ENCODE measurements at regions not wholly inside any gene's neighbourhood (a gene's known extent, or its start where the extent isn't known, plus 50 kb on each side); places are given as distances from the start of the nearest gene placed in this dataset.
"Not testable (repeated sequence)": the region's sequence is repeated elsewhere in the genome, so short reads cannot be mapped to it uniquely, and the experiment has no call there.

DNA sequence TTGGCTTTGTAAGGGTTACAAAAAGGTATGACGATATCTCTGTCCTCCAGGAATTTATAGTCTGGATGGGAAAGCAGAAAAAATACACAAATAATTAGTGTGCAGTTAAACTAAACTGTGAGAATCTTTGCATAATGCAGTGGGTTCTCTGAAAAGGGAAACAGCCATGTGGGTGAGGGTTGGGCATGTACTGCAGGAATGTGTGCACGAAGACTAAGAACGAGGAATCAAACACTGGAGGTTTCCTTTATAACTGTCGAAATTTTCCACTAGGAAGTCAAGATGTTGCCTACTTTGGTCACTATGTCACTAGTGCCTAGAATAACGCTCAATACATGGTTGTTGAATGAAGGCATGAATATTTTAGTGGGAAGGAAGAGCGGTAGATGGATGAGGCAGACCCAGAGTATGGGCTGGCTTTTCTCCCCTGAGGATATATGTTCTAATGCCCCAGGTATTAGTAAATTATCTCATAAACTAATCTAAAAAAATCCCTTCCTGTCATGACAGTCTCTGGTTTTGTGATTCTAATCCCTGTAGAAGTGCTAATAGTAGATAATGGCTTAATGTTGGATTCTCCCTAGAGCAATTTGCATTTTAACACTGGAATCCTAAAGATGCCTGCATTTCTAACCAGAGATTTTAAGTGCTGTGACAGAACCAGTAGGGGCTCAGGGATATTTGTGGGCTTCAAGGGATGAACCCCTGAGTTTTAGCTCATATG, 227.3 kb downstream of the NMUR2 start:
- no peak for DNase-seq (ENCODE audit: low spot score)
- Histone ChIP-seq H3K4me3 (no peak overlapping the region), H3K27me3 (no peaks in the 10 kb centered on the region), H3K27ac (no peak overlapping the region), H3K4me1 (no peaks in the 10 kb centered on the region), H3K9me3 (no peaks in the 10 kb centered on the region), H3K36me3 (no peaks in the 10 kb centered on the region)
- TF ChIP-seq, protein P1, sequence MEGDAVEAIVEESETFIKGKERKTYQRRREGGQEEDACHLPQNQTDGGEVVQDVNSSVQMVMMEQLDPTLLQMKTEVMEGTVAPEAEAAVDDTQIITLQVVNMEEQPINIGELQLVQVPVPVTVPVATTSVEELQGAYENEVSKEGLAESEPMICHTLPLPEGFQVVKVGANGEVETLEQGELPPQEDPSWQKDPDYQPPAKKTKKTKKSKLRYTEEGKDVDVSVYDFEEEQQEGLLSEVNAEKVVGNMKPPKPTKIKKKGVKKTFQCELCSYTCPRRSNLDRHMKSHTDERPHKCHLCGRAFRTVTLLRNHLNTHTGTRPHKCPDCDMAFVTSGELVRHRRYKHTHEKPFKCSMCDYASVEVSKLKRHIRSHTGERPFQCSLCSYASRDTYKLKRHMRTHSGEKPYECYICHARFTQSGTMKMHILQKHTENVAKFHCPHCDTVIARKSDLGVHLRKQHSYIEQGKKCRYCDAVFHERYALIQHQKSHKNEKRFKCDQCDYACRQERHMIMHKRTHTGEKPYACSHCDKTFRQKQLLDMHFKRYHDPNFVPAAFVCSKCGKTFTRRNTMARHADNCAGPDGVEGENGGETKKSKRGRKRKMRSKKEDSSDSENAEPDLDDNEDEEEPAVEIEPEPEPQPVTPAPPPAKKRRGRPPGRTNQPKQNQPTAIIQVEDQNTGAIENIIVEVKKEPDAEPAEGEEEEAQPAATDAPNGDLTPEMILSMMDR (IDR thresholded peaks at IDR 0.05): no peak

DNA sequence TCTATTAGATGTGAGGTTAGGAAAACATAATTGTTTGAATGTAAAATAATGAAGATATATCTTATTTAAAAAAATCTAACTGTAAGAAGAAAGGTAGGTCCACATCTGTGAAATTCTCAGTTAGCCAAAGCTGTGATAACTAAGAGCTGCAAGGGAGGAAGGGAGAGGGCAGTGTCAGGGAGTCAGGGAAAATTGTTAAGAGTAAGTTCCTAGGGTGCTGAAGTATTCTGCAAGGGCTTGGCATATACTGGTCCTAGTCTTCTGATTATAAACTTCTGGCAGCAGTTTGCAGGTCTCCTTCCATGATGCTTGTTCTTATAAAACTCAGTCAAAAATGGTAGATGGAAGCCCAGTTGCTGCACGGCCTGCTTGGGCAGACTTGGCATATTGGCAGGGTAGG, 233.2 kb downstream of the NMUR2 start:
- H3K36me3 ChIP-seq: no peaks in the 10 kb centered on the region
- DNase-seq (ENCODE audit: low spot score): no peak
- no peaks in the 10 kb centered on the region for H3K9me3 ChIP-seq
- no peaks in the 10 kb centered on the region for H3K27me3 ChIP-seq
- no peak overlapping the region for H3K27ac ChIP-seq
- no peaks in the 10 kb centered on the region for H3K4me1 ChIP-seq
- TF ChIP-seq, protein P1 (IDR thresholded peaks at IDR 0.05): no peak
- H3K4me3 ChIP-seq: no peak overlapping the region

DNA sequence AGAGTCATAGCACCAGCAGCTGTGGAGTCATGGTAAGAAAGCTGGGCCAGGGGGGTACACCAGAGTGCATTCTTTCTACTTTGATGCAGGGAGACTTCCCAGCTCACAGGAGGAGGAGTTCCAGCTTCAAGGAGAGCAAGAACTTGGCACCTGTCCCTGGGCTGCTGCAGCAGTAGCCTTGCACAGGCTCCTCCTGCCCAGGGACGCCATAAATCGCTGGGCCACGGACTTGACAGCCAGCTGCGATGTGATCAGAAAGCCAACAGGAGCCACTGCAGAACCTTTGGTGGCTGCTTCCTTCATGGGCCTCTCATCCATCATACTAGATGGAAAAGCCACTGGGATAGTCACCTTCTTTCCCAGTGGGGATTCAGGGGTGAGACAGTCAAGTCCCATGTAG, 234.7 kb downstream of the NMUR2 start:
- no peak overlapping the region for H3K4me3 ChIP-seq
- no peak overlapping the region for H3K27ac ChIP-seq
- H3K36me3 ChIP-seq: no peaks in the 10 kb centered on the region
- no peak for DNase-seq (ENCODE audit: low spot score)
- TF ChIP-seq, protein P1 (IDR thresholded peaks at IDR 0.05): no peak
- no peaks in the 10 kb centered on the region for H3K9me3 ChIP-seq
- no peaks in the 10 kb centered on the region for H3K4me1 ChIP-seq
- H3K27me3 ChIP-seq: no peaks in the 10 kb centered on the region

DNA sequence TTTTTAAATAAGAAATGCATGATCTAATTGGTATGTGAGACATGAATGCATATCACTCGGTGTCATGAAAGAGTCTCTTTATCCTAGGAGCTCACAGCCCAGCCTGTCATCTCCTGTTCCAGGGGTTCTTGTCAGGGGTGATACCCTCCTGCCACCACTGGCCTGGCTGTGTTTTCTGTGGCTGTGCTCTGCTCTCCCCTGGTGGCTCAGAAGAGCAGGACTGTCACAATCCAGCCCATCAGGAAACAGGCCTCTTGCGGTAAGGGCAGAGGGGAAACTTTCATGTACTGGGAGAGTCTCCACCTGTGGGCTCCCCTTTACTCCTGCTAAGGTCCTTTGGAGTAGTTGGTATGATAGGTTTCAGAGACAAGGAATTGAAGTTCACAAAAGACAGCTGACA, 240.2 kb upstream of the GLRA1 start:
- no peak for DNase-seq (ENCODE audit: low spot score)
- H3K9me3 ChIP-seq: no peaks in the 10 kb centered on the region
- H3K4me1 ChIP-seq: no peaks in the 10 kb centered on the region
- no peak overlapping the region for H3K4me3 ChIP-seq
- TF ChIP-seq, protein P1 (IDR thresholded peaks at IDR 0.05): no peak
- no peaks in the 10 kb centered on the region for H3K27me3 ChIP-seq
- H3K36me3 ChIP-seq: no peaks in the 10 kb centered on the region
- no peak overlapping the region for H3K27ac ChIP-seq

DNA sequence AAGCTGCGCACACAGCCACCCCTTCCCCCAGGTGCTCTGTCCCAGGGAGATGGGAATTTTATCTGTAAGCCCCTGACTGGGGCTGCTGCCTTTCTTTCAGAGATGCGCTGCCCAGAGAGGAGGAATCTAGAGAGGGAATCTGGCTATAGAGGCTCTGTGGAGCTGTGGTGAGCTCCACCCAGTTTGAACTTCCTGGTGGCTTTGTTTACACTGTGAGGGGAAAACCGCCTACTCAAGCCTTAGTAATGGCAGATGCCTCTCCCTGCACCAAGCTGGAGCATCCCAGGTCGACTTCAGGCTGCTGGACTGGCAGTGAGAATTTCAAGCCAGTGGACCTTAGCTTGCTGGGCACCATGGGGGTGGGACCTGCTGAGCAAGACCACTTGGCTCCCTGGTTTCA, 235.2 kb upstream of the GLRA1 start:
- not testable (repeated sequence) for H3K36me3 ChIP-seq; H3K9me3 ChIP-seq; H3K4me3 ChIP-seq; H3K4me1 ChIP-seq; H3K27ac ChIP-seq; DNase-seq (ENCODE audit: low spot score); H3K27me3 ChIP-seq

DNA sequence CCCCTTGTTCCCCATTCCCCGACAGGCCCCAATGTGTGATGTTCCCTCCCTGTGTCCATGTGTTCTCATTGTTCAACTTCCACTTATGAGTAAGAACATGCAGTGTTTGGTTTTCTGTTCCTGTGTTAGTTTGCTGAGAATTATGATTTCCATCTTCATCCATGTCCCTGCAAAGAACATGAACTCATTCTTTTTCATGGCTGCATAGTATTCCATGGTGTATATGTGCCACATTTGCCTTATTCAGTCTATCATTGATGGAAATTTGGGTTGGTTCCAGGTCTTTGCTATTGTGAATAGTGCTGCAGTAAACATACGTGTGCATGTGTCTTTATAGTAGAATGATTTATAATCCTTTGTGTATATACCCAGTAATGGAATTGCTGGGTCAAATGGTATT, 229.8 kb upstream of the GLRA1 start:
- not testable (repeated sequence) for H3K4me3 ChIP-seq; H3K27me3 ChIP-seq; DNase-seq (ENCODE audit: low spot score); H3K36me3 ChIP-seq; H3K27ac ChIP-seq; H3K9me3 ChIP-seq; H3K4me1 ChIP-seq

DNA sequence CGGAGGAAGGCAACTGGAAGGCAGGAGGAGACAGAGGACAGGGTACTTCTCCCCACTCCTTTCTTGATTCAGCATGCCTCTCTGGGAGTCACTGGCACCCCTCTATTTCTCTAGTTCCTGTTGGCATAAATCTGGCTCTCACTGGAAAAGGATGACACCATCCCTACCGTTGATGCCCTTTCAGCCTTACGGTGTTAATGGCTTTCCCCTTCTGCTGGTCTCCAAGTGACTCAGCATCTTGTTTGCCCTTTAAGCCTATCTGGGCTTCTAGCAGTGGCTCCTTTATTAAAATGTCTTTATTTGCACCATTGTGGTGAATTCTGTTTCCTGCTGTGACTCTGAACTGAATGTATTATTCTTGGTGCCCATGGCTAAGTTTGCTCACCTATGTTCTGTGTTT, 227.3 kb upstream of the GLRA1 start:
- no peak overlapping the region for H3K4me3 ChIP-seq
- no peak overlapping the region for H3K27ac ChIP-seq
- H3K27me3 ChIP-seq: no peaks in the 10 kb centered on the region
- DNase-seq (ENCODE audit: low spot score): no peak
- H3K9me3 ChIP-seq: no peaks in the 10 kb centered on the region
- TF ChIP-seq, protein P1 (IDR thresholded peaks at IDR 0.05): no peak
- H3K4me1 ChIP-seq: no peaks in the 10 kb centered on the region
- no peaks in the 10 kb centered on the region for H3K36me3 ChIP-seq
